Hematopoietic multipotent progenitor cell treated with erythropoietin and hydrocortisone succinate and interleukin-3 and kit ligand, for 17 days (in vitro differentiated cells): ENCODE measurements at regions not wholly inside any gene's neighbourhood (a gene's known extent, or its start where the extent isn't known, plus 50 kb on each side); places are given as distances from the start of the nearest gene placed in this dataset.
"Not testable (repeated sequence)": the region's sequence is repeated elsewhere in the genome, so short reads cannot be mapped to it uniquely, and the experiment has no call there.

Source experiments
- DNase-seq: peaks from one replicate; pipeline ENCODE4 v3.0.0-alpha.2; 2015; ENCODE audit warnings: low spot score

- no peak for DNase-seq
Observed at GRCh38 chr2:16034975-16035746, 94.8 kb downstream of the MYCN start.

- no peak for DNase-seq
Observed at GRCh38 chr2:16034151-16034974, 94.0 kb downstream of the MYCN start.

- no peak for DNase-seq
Observed at GRCh38 chr2:16033032-16033293, 92.6 kb downstream of the MYCN start.

GRCh38 chr2:16032282-16033031, 92.1 kb downstream of the MYCN start:
- no peak for DNase-seq

- no peak for DNase-seq
Observed at GRCh38 chr2:16031848-16032159, 91.5 kb downstream of the MYCN start.

GRCh38 chr2:16031058-16031847, 90.9 kb downstream of the MYCN start:
- no peak for DNase-seq

GRCh38 chr2:16030206-16031057, 90.1 kb downstream of the MYCN start:
- DNase-seq, result no peak

- DNase-seq, result no peak
Observed at GRCh38 chr2:16028644-16029043, 88.3 kb downstream of the MYCN start.

- no peak for DNase-seq
Observed at GRCh38 chr2:16026816-16027501, 86.6 kb downstream of the MYCN start.

- DNase-seq, result no peak
Observed at GRCh38 chr2:16025876-16026640, 85.7 kb downstream of the MYCN start.

GRCh38 chr2:16025211-16025875, 85.0 kb downstream of the MYCN start:
- no peak for DNase-seq

GRCh38 chr2:16024628-16025027, 84.3 kb downstream of the MYCN start:
- not testable (repeated sequence) for DNase-seq

- no peak for DNase-seq
Observed at GRCh38 chr2:16023506-16024360, 83.4 kb downstream of the MYCN start.

GRCh38 chr2:16022548-16023240, 82.3 kb downstream of the MYCN start:
- no peak for DNase-seq

GRCh38 chr2:16021611-16022363, 81.4 kb downstream of the MYCN start:
- no peak for DNase-seq

- DNase-seq, result no peak
Observed at GRCh38 chr2:16020389-16021008, 80.1 kb downstream of the MYCN start.
